ENCODE measurements at regions not wholly inside any gene's neighbourhood (a gene's known extent, or its start where the extent isn't known, plus 50 kb on each side); places are given as distances from the start of the nearest gene placed in this dataset.

- no peak overlapping the region for H3K27ac ChIP-seq
- H3K4me1 ChIP-seq: peaks cover 27% of the 10 kb centered on the region; the same call in 2 of the 3 replicates
- DNase-seq (ENCODE audit: low read depth in 1 of 2, low spot score in 1 of 2): no peak
- H3K4me2 ChIP-seq: peak overlapping the region; percentile 27; the same call in 2 of the 3 replicates
- POLR2A ChIA-PET: interaction anchor here (0.6 kb wide), 1 partner anchor 151 kb away, joined by 6 read pairs; no protein-coding TSS in a partner anchor
- H3K9me3 ChIP-seq: no peaks in the 10 kb centered on the region
- TF ChIP-seq RFX5 (IDR thresholded peaks at IDR 0.05) (no peak), KDM5A (IDR thresholded peaks at IDR 0.05) (no peak), ZFP36 (IDR thresholded peaks at IDR 0.05; ENCODE audit: borderline replicate concordance, partially characterized antibody) (no peak), E2F6 (IDR thresholded peaks at IDR 0.05; ENCODE audit: borderline replicate concordance, low read depth) (no peak), MAZ (IDR thresholded peaks at IDR 0.05; ENCODE audit: borderline replicate concordance, low read depth, low read length) (no peak), USF2 (IDR thresholded peaks at IDR 0.05) (no peak), POLR2A (IDR thresholded peaks at IDR 0.05; ENCODE audit: low read length) (no peak), BCL3 (IDR thresholded peaks at IDR 0.05) (no peak), RNF2 (IDR thresholded peaks at IDR 0.05; ENCODE audit: borderline replicate concordance, low read depth) (no peak), SMC3 (IDR thresholded peaks at IDR 0.05) (no peak), EP300 (IDR thresholded peaks at IDR 0.05) (no peak), CBX8 (IDR thresholded peaks at IDR 0.05) (no peak), RARB (CRISPR knock-in tag; IDR thresholded peaks at IDR 0.05) (no peak), HEYL (CRISPR knock-in tag; IDR thresholded peaks at IDR 0.05) (no peak), FOXS1 (CRISPR knock-in tag; IDR thresholded peaks at IDR 0.05) (no peak), BHLHE40 (IDR thresholded peaks at IDR 0.05; ENCODE audit: low read depth, low read length) (no peak), HOXA7 (CRISPR knock-in tag; IDR thresholded peaks at IDR 0.05) (no peak)
- TF ChIP-seq, protein P1, sequence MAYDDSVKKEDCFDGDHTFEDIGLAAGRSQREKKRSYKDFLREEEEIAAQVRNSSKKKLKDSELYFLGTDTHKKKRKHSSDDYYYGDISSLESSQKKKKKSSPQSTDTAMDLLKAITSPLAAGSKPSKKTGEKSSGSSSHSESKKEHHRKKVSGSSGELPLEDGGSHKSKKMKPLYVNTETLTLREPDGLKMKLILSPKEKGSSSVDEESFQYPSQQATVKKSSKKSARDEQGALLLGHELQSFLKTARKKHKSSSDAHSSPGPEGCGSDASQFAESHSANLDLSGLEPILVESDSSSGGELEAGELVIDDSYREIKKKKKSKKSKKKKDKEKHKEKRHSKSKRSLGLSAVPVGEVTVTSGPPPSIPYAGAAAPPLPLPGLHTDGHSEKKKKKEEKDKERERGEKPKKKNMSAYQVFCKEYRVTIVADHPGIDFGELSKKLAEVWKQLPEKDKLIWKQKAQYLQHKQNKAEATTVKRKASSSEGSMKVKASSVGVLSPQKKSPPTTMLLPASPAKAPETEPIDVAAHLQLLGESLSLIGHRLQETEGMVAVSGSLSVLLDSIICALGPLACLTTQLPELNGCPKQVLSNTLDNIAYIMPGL (CRISPR knock-in tag; IDR thresholded peaks at IDR 0.05; ENCODE audit: borderline replicate concordance): no peak
- TF ChIP-seq, protein P2, sequence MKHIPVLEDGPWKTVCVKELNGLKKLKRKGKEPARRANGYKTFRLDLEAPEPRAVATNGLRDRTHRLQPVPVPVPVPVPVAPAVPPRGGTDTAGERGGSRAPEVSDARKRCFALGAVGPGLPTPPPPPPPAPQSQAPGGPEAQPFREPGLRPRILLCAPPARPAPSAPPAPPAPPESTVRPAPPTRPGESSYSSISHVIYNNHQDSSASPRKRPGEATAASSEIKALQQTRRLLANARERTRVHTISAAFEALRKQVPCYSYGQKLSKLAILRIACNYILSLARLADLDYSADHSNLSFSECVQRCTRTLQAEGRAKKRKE (CRISPR knock-in tag; IDR thresholded peaks at IDR 0.05; ENCODE audit: low read depth): no peak
- TF ChIP-seq, protein P3, sequence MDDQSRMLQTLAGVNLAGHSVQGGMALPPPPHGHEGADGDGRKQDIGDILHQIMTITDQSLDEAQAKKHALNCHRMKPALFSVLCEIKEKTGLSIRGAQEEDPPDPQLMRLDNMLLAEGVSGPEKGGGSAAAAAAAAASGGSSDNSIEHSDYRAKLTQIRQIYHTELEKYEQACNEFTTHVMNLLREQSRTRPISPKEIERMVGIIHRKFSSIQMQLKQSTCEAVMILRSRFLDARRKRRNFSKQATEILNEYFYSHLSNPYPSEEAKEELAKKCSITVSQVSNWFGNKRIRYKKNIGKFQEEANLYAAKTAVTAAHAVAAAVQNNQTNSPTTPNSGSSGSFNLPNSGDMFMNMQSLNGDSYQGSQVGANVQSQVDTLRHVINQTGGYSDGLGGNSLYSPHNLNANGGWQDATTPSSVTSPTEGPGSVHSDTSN (IDR thresholded peaks at IDR 0.05): no peak
- no peak for ATAC-seq
- CTCF ChIA-PET: no interaction called here
- FAIRE-seq: no peak
- WGBS (ENCODE audit: missing lambda C conversion rate): 9% methylated on average over 1 of the region's 1 CpG
- no peak overlapping the region for H3K4me3 ChIP-seq
These were observed 68.8 kb upstream of the CCDC91 start for GRCh38 chr12:28121433-28121832.

GRCh38 chr12:28121899-28122655 is 68.2 kb upstream of the CCDC91 start:
- ATAC-seq: no peak
- FAIRE-seq: no peak

More at GRCh38 chr12:28121899-28122655, 68.2 kb upstream of the CCDC91 start:
- TF ChIP-seq, protein P3 (IDR thresholded peaks at IDR 0.05): no peak
- no peak for TF ChIP-seq CEBPB (IDR thresholded peaks at IDR 0.05)
- TF ChIP-seq NR3C1 (IDR thresholded peaks at IDR 0.05): no peak
- TF ChIP-seq ZFP36 (IDR thresholded peaks at IDR 0.05; ENCODE audit: borderline replicate concordance, partially characterized antibody): no peak
- no peak for TF ChIP-seq USF2 (IDR thresholded peaks at IDR 0.05)
- TF ChIP-seq HOXB5 (CRISPR knock-in tag; IDR thresholded peaks at IDR 0.05): no peak
- no peak for TF ChIP-seq PHF8 (IDR thresholded peaks at IDR 0.05; ENCODE audit: borderline replicate concordance, low read depth)
- TF ChIP-seq SMC3 (IDR thresholded peaks at IDR 0.05): no peak
- H3K4me3 ChIP-seq: no peak overlapping the region
- H3K4me1 ChIP-seq: peaks cover 27% of the 10 kb centered on the region; the same call in 2 of the 3 replicates
- no peak overlapping the region for H3K27ac ChIP-seq
- 70% methylated on average over 4 of the region's 4 CpGs for WGBS (ENCODE audit: missing lambda C conversion rate)
- ChIA-PET POLR2A (no interaction called here), CTCF (no interaction called here)
- no peak for DNase-seq (ENCODE audit: low read depth in 1 of 2, low spot score in 1 of 2)
- H3K4me2 ChIP-seq: peak overlapping the region; percentile 27; the same call in 2 of the 3 replicates
- H3K9me3 ChIP-seq: no peaks in the 10 kb centered on the region
